ENCODE measurements at regions not wholly inside any gene's neighbourhood (a gene's known extent, or its start where the extent isn't known, plus 50 kb on each side); places are given as distances from the start of the nearest gene placed in this dataset.

GRCh38 chr3:178087376-178087775, 448.9 kb upstream of the KCNMB2 start:
- no peak overlapping the region for H4K91ac ChIP-seq (ENCODE audit: low read depth, low read length)

GRCh38 chr3:178088963-178089362, 447.3 kb upstream of the KCNMB2 start:
- Histone ChIP-seq H3K9me3 (ENCODE audit: insufficient read depth, low read depth, low read length) (no peaks in the 10 kb centered on the region), H2BK120ac (ENCODE audit: insufficient read depth, low read length, poor library complexity) (no peak overlapping the region), H3K4me2 (ENCODE audit: low read length) (no peak overlapping the region), H3K23ac (ENCODE audit: low read length) (no peak overlapping the region), H2BK12ac (ENCODE audit: low read length) (no peak overlapping the region), H3K36me3 (ENCODE audit: control insufficient read depth in 1 of 2, insufficient read depth in 2 of 2, low read length in 2 of 2) (no peaks in the 10 kb centered on the region), H4K12ac (ENCODE audit: low read depth, low read length) (no peak overlapping the region), H3K9ac (ENCODE audit: low read length) (no peak overlapping the region), H3K4me3 (ENCODE audit: low read depth, low read length) (no peak overlapping the region), H2AFZ (ENCODE audit: insufficient read depth, low read length, poor library complexity) (no peak overlapping the region), H3K4ac (ENCODE audit: low read depth, low read length) (no peak overlapping the region), H3K27me3 (ENCODE audit: insufficient read depth, low read length) (no peaks in the 10 kb centered on the region), H3K79me1 (ENCODE audit: low read length) (peaks cover 5% of the 10 kb centered on the region), H3K18ac (ENCODE audit: low read length) (no peak overlapping the region), H4K91ac (ENCODE audit: low read depth, low read length) (no peak overlapping the region), H3K14ac (ENCODE audit: low read length) (no peak overlapping the region), H3K4me1 (ENCODE audit: control insufficient read depth in 1 of 2, insufficient read depth in 2 of 2, low read length in 2 of 2) (peaks cover 4 to 5% of the 10 kb centered on the region in 2 experiments), H4K8ac (ENCODE audit: low read depth, low read length) (no peak overlapping the region), H2BK5ac (ENCODE audit: low read depth, low read length, poor library complexity) (no peak overlapping the region), H3K79me2 (ENCODE audit: control insufficient read depth, insufficient read depth, low read length, poor library complexity) (no peaks in the 10 kb centered on the region), H2AK5ac (ENCODE audit: low read length) (no peak overlapping the region), H3K27ac (ENCODE audit: low read depth, low read length) (no peak overlapping the region)
- no peak for DNase-seq
- no CpG with 5 or more reads among the region's 1 CpG for WGBS (ENCODE audit: extremely low coverage, insufficient coverage, insufficient read length)

More at GRCh38 chr3:178087376-178087775, 448.9 kb upstream of the KCNMB2 start:
- Histone ChIP-seq H2BK120ac (ENCODE audit: insufficient read depth, low read length, poor library complexity) (no peak overlapping the region), H3K79me2 (ENCODE audit: control insufficient read depth, insufficient read depth, low read length, poor library complexity) (no peaks in the 10 kb centered on the region), H3K4me3 (ENCODE audit: low read depth, low read length) (no peak overlapping the region), H3K9ac (ENCODE audit: low read length) (no peak overlapping the region), H2BK12ac (ENCODE audit: low read length) (no peak overlapping the region), H4K12ac (ENCODE audit: low read depth, low read length) (no peak overlapping the region), H3K27ac (ENCODE audit: low read depth, low read length) (no peak overlapping the region), H4K8ac (ENCODE audit: low read depth, low read length) (no peak overlapping the region), H3K23ac (ENCODE audit: low read length) (no peak overlapping the region), H3K4ac (ENCODE audit: low read depth, low read length) (no peak overlapping the region), H2BK5ac (ENCODE audit: low read depth, low read length, poor library complexity) (no peak overlapping the region), H2AFZ (ENCODE audit: insufficient read depth, low read length, poor library complexity) (no peak overlapping the region), H3K9me3 (ENCODE audit: insufficient read depth, low read depth, low read length) (no peaks in the 10 kb centered on the region), H2AK5ac (ENCODE audit: low read length) (no peak overlapping the region), H3K79me1 (ENCODE audit: low read length) (peaks cover 12% of the 10 kb centered on the region), H3K4me1 (ENCODE audit: control insufficient read depth in 1 of 2, insufficient read depth in 2 of 2, low read length in 2 of 2) (peaks cover 11 to 12% of the 10 kb centered on the region in 2 experiments), H3K18ac (ENCODE audit: low read length) (no peak overlapping the region), H3K27me3 (ENCODE audit: insufficient read depth, low read length) (no peaks in the 10 kb centered on the region), H3K36me3 (ENCODE audit: control insufficient read depth in 1 of 2, insufficient read depth in 2 of 2, low read length in 2 of 2) (no peaks in the 10 kb centered on the region), H3K14ac (ENCODE audit: low read length) (no peak overlapping the region), H3K4me2 (ENCODE audit: low read length) (no peak overlapping the region)
- DNase-seq, result no peak

DNA sequence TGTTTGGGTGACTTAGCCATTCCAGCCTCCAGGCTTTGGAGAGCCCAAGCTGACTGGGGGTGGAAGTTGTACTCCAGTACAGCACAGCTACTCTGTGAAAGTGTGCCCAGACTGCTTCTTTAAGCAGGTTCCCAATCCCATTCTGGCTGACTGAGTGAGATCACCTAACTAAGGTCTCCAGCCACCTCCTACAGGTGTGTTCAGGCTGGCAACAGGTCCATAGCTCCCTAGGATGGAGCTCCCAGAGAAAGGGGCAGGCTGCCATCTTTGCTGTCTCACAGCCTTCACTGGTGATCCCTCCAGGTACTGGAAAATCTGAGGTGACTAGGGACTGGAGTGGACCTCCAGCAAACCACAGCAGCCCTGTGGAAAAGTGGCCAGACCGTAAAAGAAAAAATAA, 445.3 kb upstream of the KCNMB2 start:
- no peak overlapping the region for H3K4me2 ChIP-seq (ENCODE audit: low read length)
- H2BK5ac ChIP-seq (ENCODE audit: low read depth, low read length, poor library complexity), result no peak overlapping the region
- H2BK12ac ChIP-seq (ENCODE audit: low read length), result peak overlapping the region; percentile 17
- no peak overlapping the region for H2AK5ac ChIP-seq (ENCODE audit: low read length)
- no peak overlapping the region for H3K4ac ChIP-seq (ENCODE audit: low read depth, low read length)
- no peak overlapping the region for H3K4me3 ChIP-seq (ENCODE audit: low read depth, low read length)
- H3K4me1 ChIP-seq (ENCODE audit: control insufficient read depth in 1 of 2, insufficient read depth in 2 of 2, low read length in 2 of 2), result peaks cover 0 to 2% of the 10 kb centered on the region in 2 experiments
- H3K79me2 ChIP-seq (ENCODE audit: control insufficient read depth, insufficient read depth, low read length, poor library complexity), result no peaks in the 10 kb centered on the region
- no peak overlapping the region for H3K14ac ChIP-seq (ENCODE audit: low read length)
- no CpG with 5 or more reads among the region's 1 CpG for WGBS (ENCODE audit: extremely low coverage, insufficient coverage, insufficient read length)
- H3K27ac ChIP-seq (ENCODE audit: low read depth, low read length), result no peak overlapping the region
- H2AFZ ChIP-seq (ENCODE audit: insufficient read depth, low read length, poor library complexity), result no peak overlapping the region
- H3K27me3 ChIP-seq (ENCODE audit: insufficient read depth, low read length), result no peaks in the 10 kb centered on the region
- no peak overlapping the region for H3K18ac ChIP-seq (ENCODE audit: low read length)
- H4K12ac ChIP-seq (ENCODE audit: low read depth, low read length), result no peak overlapping the region
- H3K9ac ChIP-seq (ENCODE audit: low read length), result no peak overlapping the region
- no peaks in the 10 kb centered on the region for H3K36me3 ChIP-seq (ENCODE audit: control insufficient read depth in 1 of 2, insufficient read depth in 2 of 2, low read length in 2 of 2)
- no peak for DNase-seq
- no peaks in the 10 kb centered on the region for H3K79me1 ChIP-seq (ENCODE audit: low read length)
- H4K91ac ChIP-seq (ENCODE audit: low read depth, low read length), result no peak overlapping the region
- H4K8ac ChIP-seq (ENCODE audit: low read depth, low read length), result no peak overlapping the region
- no peaks in the 10 kb centered on the region for H3K9me3 ChIP-seq (ENCODE audit: insufficient read depth, low read depth, low read length)
- H3K23ac ChIP-seq (ENCODE audit: low read length), result no peak overlapping the region
- H2BK120ac ChIP-seq (ENCODE audit: insufficient read depth, low read length, poor library complexity), result no peak overlapping the region

DNA sequence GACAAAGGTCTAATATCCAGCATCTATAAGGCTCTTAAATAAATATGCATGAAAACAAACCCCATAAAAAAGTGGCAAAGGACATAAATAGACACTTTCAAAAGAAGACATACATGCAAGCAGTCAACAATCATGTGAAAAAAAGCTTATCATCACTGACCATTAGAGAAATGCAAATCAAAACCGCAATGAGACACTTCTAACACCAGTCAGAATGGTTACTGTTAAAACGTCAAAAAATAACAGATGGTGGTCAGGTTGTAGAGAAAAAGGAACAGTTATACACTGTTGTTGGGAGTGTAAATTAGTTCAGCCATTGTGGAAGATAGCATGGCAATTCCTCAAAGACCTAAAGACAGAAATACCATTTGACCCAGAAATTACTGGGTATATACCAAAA, 440.7 kb upstream of the KCNMB2 start:
- H3K4me3 ChIP-seq (ENCODE audit: low read depth, low read length), result no peak overlapping the region
- H2BK120ac ChIP-seq (ENCODE audit: insufficient read depth, low read length, poor library complexity), result no peak overlapping the region

More for the DNA sequence above, 440.7 kb upstream of the KCNMB2 start:
- Histone ChIP-seq H2AFZ (ENCODE audit: insufficient read depth, low read length, poor library complexity) (no peak overlapping the region), H3K27me3 (ENCODE audit: insufficient read depth, low read length) (no peaks in the 10 kb centered on the region), H3K4me1 (ENCODE audit: control insufficient read depth in 1 of 2, insufficient read depth in 2 of 2, low read length in 2 of 2) (no peaks in the 10 kb centered on the region), H3K27ac (ENCODE audit: low read depth, low read length) (no peak overlapping the region), H4K8ac (ENCODE audit: low read depth, low read length) (no peak overlapping the region), H3K14ac (ENCODE audit: low read length) (no peak overlapping the region), H3K4me2 (ENCODE audit: low read length) (no peak overlapping the region), H2BK12ac (ENCODE audit: low read length) (no peak overlapping the region), H3K9me3 (ENCODE audit: insufficient read depth, low read depth, low read length) (no peaks in the 10 kb centered on the region), H3K79me2 (ENCODE audit: control insufficient read depth, insufficient read depth, low read length, poor library complexity) (no peaks in the 10 kb centered on the region), H3K79me1 (ENCODE audit: low read length) (no peaks in the 10 kb centered on the region), H3K18ac (ENCODE audit: low read length) (no peak overlapping the region), H2AK5ac (ENCODE audit: low read length) (no peak overlapping the region), H3K9ac (ENCODE audit: low read length) (no peak overlapping the region), H4K91ac (ENCODE audit: low read depth, low read length) (no peak overlapping the region), H3K4ac (ENCODE audit: low read depth, low read length) (no peak overlapping the region), H3K36me3 (ENCODE audit: control insufficient read depth in 1 of 2, insufficient read depth in 2 of 2, low read length in 2 of 2) (no peaks in the 10 kb centered on the region), H4K12ac (ENCODE audit: low read depth, low read length) (no peak overlapping the region), H2BK5ac (ENCODE audit: low read depth, low read length, poor library complexity) (no peak overlapping the region), H3K23ac (ENCODE audit: low read length) (no peak overlapping the region)
- DNase-seq, result no peak
- WGBS (ENCODE audit: extremely low coverage, insufficient coverage, insufficient read length), result no CpG with 5 or more reads among the region's 2 CpGs

Measured in trophoblast cell (in vitro differentiated cells and primary cell).